ENCODE measurements at regions not wholly inside any gene's neighbourhood (a gene's known extent, or its start where the extent isn't known, plus 50 kb on each side); places are given as distances from the start of the nearest gene placed in this dataset.

GRCh38 chr4:71907071-71907470, 123.2 kb upstream of the GC start:
- Histone ChIP-seq H2AFZ (ENCODE audit: low read length) (no peak overlapping the region), H3K27me3 (replicated peaks in 1 of 4; ENCODE audit: control insufficient read depth in 3 of 4, extremely low read depth in 1 of 4, insufficient read depth in 3 of 4, low read length in 3 of 4) (no peaks in the 10 kb centered on the region), H2BK5ac (ENCODE audit: low read depth, low read length) (no peak overlapping the region), H3K9ac (replicated peaks in 1 of 4; ENCODE audit: extremely low read depth in 1 of 4, low read depth in 3 of 4, low read length in 3 of 4) (no peak overlapping the region), H3K4me2 (ENCODE audit: insufficient read depth in 1 of 2, low read depth in 2 of 2, low read length in 2 of 2) (no peak overlapping the region), H4K5ac (ENCODE audit: insufficient read length, low read depth, low read length) (no peak overlapping the region), H3K23me2 (ENCODE audit: low read depth, low read length) (no peaks in the 10 kb centered on the region), H3K4me1 (replicated peaks in 1 of 4; ENCODE audit: control insufficient read depth in 3 of 4, insufficient read depth in 4 of 4, low read length in 3 of 4) (no peaks in the 10 kb centered on the region), H4K8ac (ENCODE audit: extremely low read depth, insufficient read depth, low read length) (no peak overlapping the region), H2BK15ac (ENCODE audit: low read length) (no peak overlapping the region), H3K79me2 (ENCODE audit: control insufficient read depth in 1 of 2, insufficient read depth in 2 of 2, low read length in 2 of 2) (no peaks in the 10 kb centered on the region), H4K20me1 (replicated peaks in 1 of 2; ENCODE audit: control insufficient read depth in 1 of 2, insufficient read depth in 2 of 2, low read length in 2 of 2) (no peaks in the 10 kb centered on the region), H3K36me3 (ENCODE audit: control insufficient read depth in 2 of 4, insufficient read depth in 4 of 4, low read length in 3 of 4) (peaks cover 0 to 4% (median 0%) of the 10 kb centered on the region in 4 experiments; a peak in 2 of 8 replicates), H2BK12ac (ENCODE audit: low read depth, low read length) (no peak overlapping the region), H3K27ac (ENCODE audit: low read depth, low read length) (no peak overlapping the region), H4K91ac (replicated peaks; ENCODE audit: insufficient read length, low read length) (no peak overlapping the region), H3K9me3 (ENCODE audit: insufficient read depth in 2 of 2, low read depth in 1 of 2, low read length in 1 of 2) (peaks cover 8 to 11% of the 10 kb centered on the region in 2 experiments; a peak in 3 of 4 replicates), H2BK120ac (replicated peaks; ENCODE audit: low read depth, low read length) (no peak overlapping the region), H3K18ac (ENCODE audit: extremely low read depth, low read length) (no peak overlapping the region), H2AK5ac (ENCODE audit: low read depth, low read length) (no peak overlapping the region), H3K79me1 (ENCODE audit: low read depth, low read length) (no peaks in the 10 kb centered on the region), H3K4ac (replicated peaks; ENCODE audit: insufficient read length, low read depth, low read length) (no peak overlapping the region), H2BK20ac (ENCODE audit: low read length) (no peak overlapping the region), H3K23ac (ENCODE audit: insufficient read length) (no peak overlapping the region), H3K14ac (ENCODE audit: insufficient read length) (no peak overlapping the region), H3K4me3 (ENCODE audit: extremely low read depth in 1 of 4, insufficient read depth in 2 of 4, low read depth in 3 of 4, low read length in 4 of 4) (no peak overlapping the region), H3K56ac (replicated peaks; ENCODE audit: insufficient read length, low read depth, low read length) (no peak overlapping the region)
- 86% methylated on average over 4 of the region's 4 CpGs; no CpG with 5 or more reads in 1 of the 2 experiments for WGBS, 2 experiments (ENCODE audit: extremely low coverage in 1 of 2, insufficient coverage in 1 of 2, insufficient read length in 1 of 2, insufficient replicate concordance in 2 of 2, low coverage in 1 of 2, low lambda C conversion rate in 2 of 2, missing lambda C conversion rate in 1 of 2)
- TF ChIP-seq CREB1 (IDR thresholded peaks at IDR 0.05), result no peak
- no peak for TF ChIP-seq E2F6 (IDR thresholded peaks at IDR 0.05)
- no peak for TF ChIP-seq GABPA (IDR thresholded peaks at IDR 0.05; ENCODE audit: borderline replicate concordance, insufficient read depth, low read length)
- no peak for TF ChIP-seq SP4 (IDR thresholded peaks at IDR 0.05; ENCODE audit: low read length)
- no peak for TF ChIP-seq ATF3 (IDR thresholded peaks at IDR 0.05; ENCODE audit: insufficient read depth, low read depth, low read length)
- TF ChIP-seq BACH1 (IDR thresholded peaks at IDR 0.05; ENCODE audit: low read length), result no peak
- TF ChIP-seq BRCA1 (IDR thresholded peaks at IDR 0.05; ENCODE audit: low read depth, low read length), result no peak
- TF ChIP-seq FOSL1 (IDR thresholded peaks at IDR 0.05; ENCODE audit: insufficient read depth, low read depth, low read length), result no peak
- TF ChIP-seq PHF8 (conservative IDR thresholded peaks at IDR 0.05; ENCODE audit: low read depth, low read length), result no peak
- TF ChIP-seq SIX5 (IDR thresholded peaks at IDR 0.05; ENCODE audit: low read depth, low read length), result no peak
- TF ChIP-seq KDM5A (IDR thresholded peaks at IDR 0.05; ENCODE audit: low read length), result no peak
- no peak for TF ChIP-seq TEAD4 (IDR thresholded peaks at IDR 0.05; ENCODE audit: low read depth, low read length)
- TF ChIP-seq TBP (IDR thresholded peaks at IDR 0.05; ENCODE audit: low read depth, low read length), result no peak
- no peak for TF ChIP-seq SUZ12 (IDR thresholded peaks at IDR 0.05; ENCODE audit: low read length)
- no peak for TF ChIP-seq GTF2F1 (IDR thresholded peaks at IDR 0.05; ENCODE audit: borderline replicate concordance, low read depth, low read length)
- CTCF ChIA-PET (ENCODE audit: partially characterized antibody), result no interaction called here
- FAIRE-seq (no peak), DNase-seq (ENCODE audit: low read depth in 1 of 2, low spot score in 2 of 2) (no peak)
- POLR2A ChIA-PET (ENCODE audit: partially characterized antibody), result no interaction called here
